ENCODE measurements at regions not wholly inside any gene's neighbourhood (a gene's known extent, or its start where the extent isn't known, plus 50 kb on each side); places are given as distances from the start of the nearest gene placed in this dataset.

GRCh38 chr11:41984023-41984422, 524.6 kb upstream of the LRRC4C start:
- H3K27ac ChIP-seq: no peak overlapping the region
- H3K9me3 ChIP-seq: no peaks in the 10 kb centered on the region
- no peaks in the 10 kb centered on the region for H3K36me3 ChIP-seq
- intact Hi-C loops (cut with DNase I; ENCODE audit: low total_unique reads): no loop called here
- DNase-seq: no peak
- H3K4me3 ChIP-seq: no peak overlapping the region
- TF ChIP-seq CTCF (IDR thresholded peaks at IDR 0.05) (no peak), POLR2A (IDR thresholded peaks at IDR 0.05) (no peak)
- no peaks in the 10 kb centered on the region for H3K27me3 ChIP-seq
- H3K4me1 ChIP-seq: no peaks in the 10 kb centered on the region

- intact Hi-C loops (cut with DNase I; ENCODE audit: low total_unique reads): no loop called here
- no peak overlapping the region for H3K27ac ChIP-seq
- no peaks in the 10 kb centered on the region for H3K36me3 ChIP-seq
These were observed 526.3 kb upstream of the LRRC4C start for GRCh38 chr11:41985799-41986198.

DNA sequence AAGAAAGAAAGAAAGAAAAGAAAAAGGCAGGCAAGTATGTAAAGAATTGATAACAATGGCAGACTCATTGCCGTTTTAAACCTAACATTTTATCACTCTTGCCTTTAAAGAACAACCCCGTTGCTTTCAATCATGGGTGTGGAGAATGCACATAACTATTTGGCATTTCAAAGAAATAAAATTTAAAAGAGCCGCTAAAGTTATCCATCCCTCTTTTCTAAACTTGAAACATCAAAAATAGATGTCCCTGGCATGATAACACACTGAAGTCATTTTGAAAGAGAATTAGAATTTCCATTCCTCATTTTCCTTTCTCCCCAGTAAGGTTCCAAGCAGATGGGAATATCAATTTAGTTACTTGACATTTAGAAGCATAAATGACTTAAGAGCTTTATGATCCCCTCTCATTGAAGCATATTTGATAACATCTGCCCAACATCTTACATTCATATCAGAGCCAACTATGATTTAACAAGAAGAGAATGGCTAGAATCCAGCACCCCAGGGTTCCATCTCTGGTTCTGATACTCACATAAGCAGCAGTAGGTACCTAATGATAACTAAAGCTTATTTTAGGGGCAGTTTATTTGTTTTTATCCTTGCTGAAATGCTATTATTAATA, 529.6 kb upstream of the LRRC4C start:
- no peak for DNase-seq
- TF ChIP-seq CTCF (IDR thresholded peaks at IDR 0.05) (no peak), POLR2A (IDR thresholded peaks at IDR 0.05) (no peak)
- Histone ChIP-seq H3K4me3 (no peak overlapping the region), H3K36me3 (no peaks in the 10 kb centered on the region), H3K27me3 (no peaks in the 10 kb centered on the region), H3K4me1 (no peaks in the 10 kb centered on the region), H3K27ac (no peak overlapping the region), H3K9me3 (no peaks in the 10 kb centered on the region)
- intact Hi-C loops (cut with DNase I; ENCODE audit: low total_unique reads): no loop called here

More at GRCh38 chr11:41985799-41986198, 526.3 kb upstream of the LRRC4C start:
- H3K27me3 ChIP-seq: no peaks in the 10 kb centered on the region
- no peaks in the 10 kb centered on the region for H3K9me3 ChIP-seq
- TF ChIP-seq CTCF (IDR thresholded peaks at IDR 0.05) (no peak), POLR2A (IDR thresholded peaks at IDR 0.05) (no peak)
- no peak overlapping the region for H3K4me3 ChIP-seq
- no peaks in the 10 kb centered on the region for H3K4me1 ChIP-seq
- no peak for DNase-seq

GRCh38 chr11:41989823-41990380, 530.5 kb upstream of the LRRC4C start:
- H3K9me3 ChIP-seq: no peaks in the 10 kb centered on the region
- DNase-seq: no peak
- no peak overlapping the region for H3K4me3 ChIP-seq
- H3K4me1 ChIP-seq: no peaks in the 10 kb centered on the region
- H3K36me3 ChIP-seq: no peaks in the 10 kb centered on the region
- intact Hi-C loops (cut with DNase I; ENCODE audit: low total_unique reads): no loop called here
- H3K27ac ChIP-seq: no peak overlapping the region
- TF ChIP-seq POLR2A (IDR thresholded peaks at IDR 0.05) (no peak), CTCF (IDR thresholded peaks at IDR 0.05) (no peak)
- H3K27me3 ChIP-seq: no peaks in the 10 kb centered on the region

DNA sequence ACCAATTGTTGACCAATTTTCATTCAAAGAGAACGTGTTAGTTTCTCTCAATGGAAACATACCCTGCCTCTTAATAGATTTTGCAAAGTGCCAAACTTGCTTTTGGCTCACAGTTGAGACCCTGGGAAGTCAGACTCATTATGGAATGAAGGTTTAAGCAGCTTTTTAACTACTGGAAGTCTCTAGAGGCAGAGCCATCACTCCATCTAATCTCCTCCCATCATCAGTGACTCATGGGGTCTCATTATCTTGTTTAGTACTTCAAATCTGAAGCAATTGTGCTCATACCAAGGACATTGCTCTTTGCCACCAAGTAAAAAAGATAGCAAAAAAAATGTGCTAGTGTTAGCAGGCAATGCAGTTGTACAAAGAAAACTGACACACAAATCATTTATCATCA, 537.1 kb upstream of the LRRC4C start:
- no peaks in the 10 kb centered on the region for H3K27me3 ChIP-seq
- intact Hi-C loops (cut with DNase I; ENCODE audit: low total_unique reads): no loop called here
- H3K4me1 ChIP-seq: no peaks in the 10 kb centered on the region
- DNase-seq: no peak
- H3K27ac ChIP-seq: no peak overlapping the region
- no peaks in the 10 kb centered on the region for H3K9me3 ChIP-seq
- no peak overlapping the region for H3K4me3 ChIP-seq
- TF ChIP-seq POLR2A (IDR thresholded peaks at IDR 0.05): no peak
- no peak for TF ChIP-seq CTCF (IDR thresholded peaks at IDR 0.05)
- no peaks in the 10 kb centered on the region for H3K36me3 ChIP-seq

Measured in uterus (tissue), 3 donors.